ENCODE measurements at regions not wholly inside any gene's neighbourhood (a gene's known extent, or its start where the extent isn't known, plus 50 kb on each side); places are given as distances from the start of the nearest gene placed in this dataset.
"Not testable (repeated sequence)": the region's sequence is repeated elsewhere in the genome, so short reads cannot be mapped to it uniquely, and the experiment has no call there.

GRCh38 chr3:20524328-20524727 lies 338.3 kb upstream of the SGO1 start:
- H3K27ac Mint-ChIP-seq, result no peak overlapping the region
- ATAC-seq (replicated peaks) (no peak), DNase-seq (no peak)
- H3K9me3 Mint-ChIP-seq, result peaks cover 7 to 8% of the 10 kb centered on the region in 2 donors
- H3K4me1 Mint-ChIP-seq (ENCODE audit: low read depth in 2 of 2), result no peaks in the 10 kb centered on the region
- H3K36me3 Mint-ChIP-seq (ENCODE audit: insufficient read depth), result peaks cover 3% of the 10 kb centered on the region
- no peaks in the 10 kb centered on the region for H3K27me3 Mint-ChIP-seq
- no peak overlapping the region for H3K4me3 Mint-ChIP-seq

GRCh38 chr3:20523293-20523692 lies 337.3 kb upstream of the SGO1 start:
- H3K4me3 Mint-ChIP-seq, result no peak overlapping the region
- no peak overlapping the region for H3K27ac Mint-ChIP-seq
- H3K4me1 Mint-ChIP-seq (ENCODE audit: low read depth in 2 of 2), result no peaks in the 10 kb centered on the region
- peaks cover 7 to 8% of the 10 kb centered on the region in 2 donors for H3K9me3 Mint-ChIP-seq
- no peaks in the 10 kb centered on the region for H3K27me3 Mint-ChIP-seq
- no peak for ATAC-seq (replicated peaks)
- H3K36me3 Mint-ChIP-seq (ENCODE audit: insufficient read depth), result peaks cover 3% of the 10 kb centered on the region
- no peak for DNase-seq

- H3K27me3 Mint-ChIP-seq; H3K27ac Mint-ChIP-seq; DNase-seq; H3K4me3 Mint-ChIP-seq; H3K36me3 Mint-ChIP-seq (ENCODE audit: insufficient read depth); H3K4me1 Mint-ChIP-seq (ENCODE audit: low read depth in 2 of 2); ATAC-seq (replicated peaks); H3K9me3 Mint-ChIP-seq: not testable (repeated sequence)
Measured at GRCh38 chr3:20517316-20517715, 331.3 kb upstream of the SGO1 start.

- DNase-seq, result no peak
- Mint-ChIP-seq H3K9me3 (peaks cover 6 to 9% of the 10 kb centered on the region in 2 donors), H3K4me3 (no peak overlapping the region), H3K4me1 (ENCODE audit: low read depth in 2 of 2) (no peaks in the 10 kb centered on the region), H3K36me3 (ENCODE audit: insufficient read depth) (no peaks in the 10 kb centered on the region), H3K27ac (no peak overlapping the region), H3K27me3 (no peaks in the 10 kb centered on the region)
- ATAC-seq (replicated peaks), result no peak
Measured at GRCh38 chr3:20516311-20516710, 330.3 kb upstream of the SGO1 start.

- no peaks in the 10 kb centered on the region for H3K36me3 Mint-ChIP-seq (ENCODE audit: insufficient read depth)
- H3K9me3 Mint-ChIP-seq, result peaks cover 6 to 9% of the 10 kb centered on the region in 2 donors
Measured at GRCh38 chr3:20515834-20516233, 329.8 kb upstream of the SGO1 start.

GRCh38 chr3:20511863-20512505 lies 326.0 kb upstream of the SGO1 start:
- Mint-ChIP-seq H3K27me3 (no peaks in the 10 kb centered on the region), H3K9me3 (peaks cover 11 to 20% of the 10 kb centered on the region in 2 donors), H3K4me1 (ENCODE audit: low read depth in 2 of 2) (no peaks in the 10 kb centered on the region), H3K36me3 (ENCODE audit: insufficient read depth) (no peaks in the 10 kb centered on the region), H3K27ac (no peak overlapping the region), H3K4me3 (no peak overlapping the region)
- no peak for ATAC-seq (replicated peaks)
- no peak for DNase-seq

More at GRCh38 chr3:20515834-20516233, 329.8 kb upstream of the SGO1 start:
- H3K27me3 Mint-ChIP-seq, result no peaks in the 10 kb centered on the region
- DNase-seq (no peak), ATAC-seq (replicated peaks) (no peak)
- no peak overlapping the region for H3K27ac Mint-ChIP-seq
- no peak overlapping the region for H3K4me3 Mint-ChIP-seq
- no peaks in the 10 kb centered on the region for H3K4me1 Mint-ChIP-seq (ENCODE audit: low read depth in 2 of 2)

- H3K4me3 Mint-ChIP-seq, result no peak overlapping the region
- no peaks in the 10 kb centered on the region for H3K4me1 Mint-ChIP-seq (ENCODE audit: low read depth in 2 of 2)
- no peaks in the 10 kb centered on the region for H3K27me3 Mint-ChIP-seq
- H3K9me3 Mint-ChIP-seq, result peaks cover 11 to 33% of the 10 kb centered on the region in 2 donors
- no peaks in the 10 kb centered on the region for H3K36me3 Mint-ChIP-seq (ENCODE audit: insufficient read depth)
- ATAC-seq (replicated peaks), result no peak
- DNase-seq, result no peak
- H3K27ac Mint-ChIP-seq, result no peak overlapping the region
Measured at GRCh38 chr3:20510396-20510795, 324.4 kb upstream of the SGO1 start.

GRCh38 chr3:20503394-20504082 lies 317.5 kb upstream of the SGO1 start:
- H3K36me3 Mint-ChIP-seq (ENCODE audit: insufficient read depth), result no peaks in the 10 kb centered on the region
- H3K9me3 Mint-ChIP-seq, result peaks cover 12 to 38% of the 10 kb centered on the region in 2 donors

GRCh38 chr3:20490996-20491395 lies 305.0 kb upstream of the SGO1 start:
- H3K27ac Mint-ChIP-seq, result no peak overlapping the region
- DNase-seq (no peak), ATAC-seq (replicated peaks) (no peak)
- H3K4me1 Mint-ChIP-seq (ENCODE audit: low read depth in 2 of 2), result no peaks in the 10 kb centered on the region
- no peaks in the 10 kb centered on the region for H3K36me3 Mint-ChIP-seq (ENCODE audit: insufficient read depth)
- H3K9me3 Mint-ChIP-seq, result peaks cover 3 to 8% of the 10 kb centered on the region in 2 donors
- no peak overlapping the region for H3K4me3 Mint-ChIP-seq
- no peaks in the 10 kb centered on the region for H3K27me3 Mint-ChIP-seq

More at GRCh38 chr3:20503394-20504082, 317.5 kb upstream of the SGO1 start:
- H3K4me3 Mint-ChIP-seq, result no peak overlapping the region
- no peaks in the 10 kb centered on the region for H3K4me1 Mint-ChIP-seq (ENCODE audit: low read depth in 2 of 2)
- no peaks in the 10 kb centered on the region for H3K27me3 Mint-ChIP-seq
- no peak overlapping the region for H3K27ac Mint-ChIP-seq
- DNase-seq (no peak), ATAC-seq (replicated peaks) (no peak)

- Mint-ChIP-seq H3K36me3 (ENCODE audit: insufficient read depth) (no peaks in the 10 kb centered on the region), H3K9me3 (peaks cover 9 to 16% of the 10 kb centered on the region in 2 donors), H3K4me3 (no peak overlapping the region), H3K27me3 (no peaks in the 10 kb centered on the region), H3K27ac (no peak overlapping the region), H3K4me1 (ENCODE audit: low read depth in 2 of 2) (no peaks in the 10 kb centered on the region)
- ATAC-seq (replicated peaks) (no peak), DNase-seq (no peak)
Measured at GRCh38 chr3:20488151-20488550, 302.1 kb upstream of the SGO1 start.

GRCh38 chr3:20484126-20484525 lies 298.1 kb upstream of the SGO1 start:
- ATAC-seq (replicated peaks) (no peak), DNase-seq (no peak)
- Mint-ChIP-seq H3K4me3 (no peak overlapping the region), H3K27me3 (no peaks in the 10 kb centered on the region), H3K36me3 (ENCODE audit: insufficient read depth) (no peaks in the 10 kb centered on the region), H3K9me3 (peaks cover 13 to 37% of the 10 kb centered on the region in 2 donors), H3K4me1 (ENCODE audit: low read depth in 2 of 2) (no peaks in the 10 kb centered on the region), H3K27ac (no peak overlapping the region)

- no peak overlapping the region for H3K27ac Mint-ChIP-seq
- DNase-seq (no peak), ATAC-seq (replicated peaks) (no peak)
- H3K9me3 Mint-ChIP-seq, result peaks cover 13 to 37% of the 10 kb centered on the region in 2 donors
- H3K4me1 Mint-ChIP-seq (ENCODE audit: low read depth in 2 of 2), result no peaks in the 10 kb centered on the region
- no peak overlapping the region for H3K4me3 Mint-ChIP-seq
- H3K27me3 Mint-ChIP-seq, result no peaks in the 10 kb centered on the region
- no peaks in the 10 kb centered on the region for H3K36me3 Mint-ChIP-seq (ENCODE audit: insufficient read depth)
Measured at GRCh38 chr3:20482350-20482749, 296.3 kb upstream of the SGO1 start.

GRCh38 chr3:20480786-20481365 lies 294.9 kb upstream of the SGO1 start:
- Mint-ChIP-seq H3K4me1 (ENCODE audit: low read depth in 2 of 2) (no peaks in the 10 kb centered on the region), H3K4me3 (no peak overlapping the region), H3K27ac (no peak overlapping the region), H3K9me3 (peaks cover 15 to 45% of the 10 kb centered on the region in 2 donors), H3K36me3 (ENCODE audit: insufficient read depth) (no peaks in the 10 kb centered on the region), H3K27me3 (no peaks in the 10 kb centered on the region)
- ATAC-seq (replicated peaks) (no peak), DNase-seq (no peak)

GRCh38 chr3:20478436-20478835 lies 292.4 kb upstream of the SGO1 start:
- peaks cover 8 to 39% of the 10 kb centered on the region in 2 donors for H3K9me3 Mint-ChIP-seq
- H3K27me3 Mint-ChIP-seq, result no peaks in the 10 kb centered on the region
- H3K4me1 Mint-ChIP-seq (ENCODE audit: low read depth in 2 of 2), result no peaks in the 10 kb centered on the region
- no peak overlapping the region for H3K27ac Mint-ChIP-seq
- DNase-seq (no peak), ATAC-seq (replicated peaks) (no peak)
- H3K4me3 Mint-ChIP-seq, result no peak overlapping the region
- H3K36me3 Mint-ChIP-seq (ENCODE audit: insufficient read depth), result no peaks in the 10 kb centered on the region
